Heart left ventricle (tissue), 16 donors: ENCODE measurements at regions not wholly inside any gene's neighbourhood (a gene's known extent, or its start where the extent isn't known, plus 50 kb on each side); places are given as distances from the start of the nearest gene placed in this dataset.

ENCODE experiments used
- ATAC-seq, 4 donors: fragments of 200-7000 bp; cut with Tn5 transposase; one replicate each; pipeline ENCODE4 v1.9.1; 2020 to 2022; ENCODE audit warnings: moderate library complexity in 4 of 4, mild to moderate bottlenecking in 3 of 4, moderate number of reproducible peaks in 1 of 4
- DNase-seq, 5 donors: peaks; one replicate each; pipeline ENCODE4 v3.0.0-alpha.2; 2020
- H3K27ac ChIP-seq, 12 donors: fragments of 200-600 bp; sonication (generic) in 4 of 12; one replicate each; pipeline versions ENCODE4 v1.5.0 to v1.8.0; 2016 to 2022; ENCODE audit warnings: mild to moderate bottlenecking in 2 of 12
- H3K27me3 ChIP-seq, 9 donors: fragments of 200-600 bp; sonication (generic) in 2 of 9; one replicate each; pipeline versions ENCODE4 v1.5.1 to v1.8.0; 2016 to 2022; ENCODE audit warnings: mild to moderate bottlenecking in 3 of 9
- H3K36me3 ChIP-seq, 9 donors: fragments of 200-600 bp; sonication (generic) in 2 of 9; one replicate each; pipeline versions ENCODE4 v1.5.0 to v1.8.0; 2018 to 2022; ENCODE audit warnings: mild to moderate bottlenecking in 2 of 9
- H3K4me1 ChIP-seq, 12 donors: fragments of 200-600 bp; sonication (generic) in 4 of 12; one replicate each; pipeline versions ENCODE4 v1.5.0 to v1.8.0; 2016 to 2022; ENCODE audit warnings: mild to moderate bottlenecking in 3 of 12
- H3K4me3 ChIP-seq, 12 donors: fragments of 200-600 bp; sonication (generic) in 4 of 12; one replicate each; pipeline versions ENCODE4 v1.5.0 to v1.8.0; 2017 to 2022; ENCODE audit warnings: mild to moderate bottlenecking in 9 of 12, moderate library complexity in 4 of 12
- H3K9me3 ChIP-seq, 12 donors: fragments of 200-600 bp; sonication (generic) in 4 of 12; one replicate each; pipeline versions ENCODE4 v1.5.0 to v1.8.0; 2016 to 2022; ENCODE audit warnings: mild to moderate bottlenecking in 1 of 12
- CTCF ChIP-seq, 12 donors: fragments of 200-600 bp; sonication (generic) in 4 of 12; IDR thresholded peaks; one replicate each; pipeline versions ENCODE4 v1.5.0 to v1.8.0; 2018 to 2022; ENCODE audit warnings: antibody characterized with exemption in 12 of 12, mild to moderate bottlenecking in 5 of 12
- POLR2A ChIP-seq, 2 donors: fragments of 450-650 bp; IDR thresholded peaks; one replicate each; pipeline ENCODE4 v1.6.1; 2017; ENCODE audit warnings: antibody characterized with exemption in 2 of 2, mild to moderate bottlenecking in 2 of 2, moderate library complexity in 2 of 2
- WGBS, 4 donors: extraction: QIAGEN DNeasy Blood & Tissue Kit in 2 of 4; methylation state at CpG; one replicate each; pipeline versions ENCODE4 v1.1.5 to v1.1.7; 2013 to 2018; 5-methylcytosine and 5-hydroxymethylcytosine counted together
- intact Hi-C, 10 donors: fragments of 100-400 bp; cut with DNase I; formaldehyde crosslinking; loops; one replicate each; pipeline versions ENCODE4 v1.11.1 to v1.14.2; 2022
- donor health status: ischemic (EF 13 %, LVEDD 7.1; RV severe dilation, severe dysfunction).
- donor health status: healthy with polysubstance abuse.
- donor health status: DM: no; HTN: yes; CAD: no.
- donor health status: DM: no; HTN: no; CAD: no.
- donor health status: ischemic (EF 25% LVEDD 6.9; RV normal size, moderate dysfunction).
- donor health status: ischemic (EF 25% LVEDD 5.7; RV mildly dilated, moderate dysfunction).
- donor health status: healthy.
- donor health status: DM: yes; HTN: yes; CAD: no.
- donor health status: ischemic (EF 35%, LVEDD 5.7; RV mildly dilated, moderate dysfunction).
- donor health status: nonischemic (EF 11% LVEDD 7.7; RV severe dilation, severe dysfunction).
- donor health status: DM: yes; HTN: yes; CAD: no.
- donor health status: PGD.
- donor health status: ischemic (EF 29% LVEDD 5.4; RV normal size, mild dysfunction).
- donor health status: nonischemic (EF 23%, LVEDD 6.1; RV moderate dilation, normal function).

GRCh38 chr7:65239707-65240352, 133.8 kb upstream of the ZNF92 start:
- peaks cover 0 to 10% (median 4%) of the 10 kb centered on the region in 12 donors for H3K4me1 ChIP-seq
- 1 to 4% (median 2%) methylated on average over 22 to 52 of the region's 52 CpGs for WGBS, 4 donors
- peak in 2 of 5 donors; percentile 35 to 39 for DNase-seq
- H3K27me3 ChIP-seq: peaks cover 0 to 58% (median 15%) of the 10 kb centered on the region in 9 donors
- peak; percentile 37 to 92 (median 78) for ATAC-seq
- peak overlapping the region; percentile 13 to 66 (median 54) for H3K4me3 ChIP-seq
- no peak overlapping the region for H3K27ac ChIP-seq
- no peaks in the 10 kb centered on the region for H3K9me3 ChIP-seq
- TF ChIP-seq CTCF (IDR thresholded peaks at IDR 0.05) (no peak), POLR2A (IDR thresholded peaks at IDR 0.05) (no peak)
- no peaks in the 10 kb centered on the region for H3K36me3 ChIP-seq
- intact Hi-C loops: loop anchor here in 1 of 10 donors (10.0 kb wide), 1 partner anchor 65 kb away; no protein-coding TSS in a partner anchor

GRCh38 chr7:65239324-65239706, 134.3 kb upstream of the ZNF92 start:
- 41 to 81% (median 45%) methylated on average over 10 to 20 of the region's 20 CpGs for WGBS, 4 donors
- DNase-seq (no peak), ATAC-seq (peak in 1 of 4 donors; percentile 21)
- TF ChIP-seq POLR2A (IDR thresholded peaks at IDR 0.05) (no peak), CTCF (IDR thresholded peaks at IDR 0.05) (no peak)
- intact Hi-C loops: loop anchor here in 1 of 10 donors (10.0 kb wide), 1 partner anchor 65 kb away; no protein-coding TSS in a partner anchor
- Histone ChIP-seq H3K27ac (no peak overlapping the region), H3K9me3 (no peaks in the 10 kb centered on the region), H3K27me3 (peaks cover 0 to 58% (median 15%) of the 10 kb centered on the region in 9 donors), H3K36me3 (no peaks in the 10 kb centered on the region), H3K4me1 (peaks cover 0 to 10% (median 4%) of the 10 kb centered on the region in 12 donors), H3K4me3 (peak overlapping the region; percentile 13 to 66 (median 54))

GRCh38 chr7:65238785-65239184, 134.9 kb upstream of the ZNF92 start:
- Histone ChIP-seq H3K36me3 (no peaks in the 10 kb centered on the region), H3K9me3 (no peaks in the 10 kb centered on the region), H3K27ac (no peak overlapping the region), H3K4me3 (no peak overlapping the region), H3K4me1 (peaks cover 0 to 10% (median 4%) of the 10 kb centered on the region in 12 donors), H3K27me3 (peaks cover 0 to 58% (median 15%) of the 10 kb centered on the region in 9 donors)
- ATAC-seq (peak in 2 of 4 donors; percentile 7 to 8), DNase-seq (no peak)
- no peak for TF ChIP-seq CTCF (IDR thresholded peaks at IDR 0.05)
- TF ChIP-seq POLR2A (IDR thresholded peaks at IDR 0.05): no peak
- intact Hi-C loops: loop anchor here in 1 of 10 donors (10.0 kb wide), 1 partner anchor 66 kb away; no protein-coding TSS in a partner anchor
- 91 to 97% (median 94%) methylated on average over 16 to 19 of the region's 19 CpGs for WGBS, 4 donors

- intact Hi-C loops: loop anchor here in 1 of 10 donors (10.0 kb wide), 1 partner anchor 69 kb away; no protein-coding TSS in a partner anchor
- WGBS, 4 donors: 83 to 89% (median 86%) methylated on average over 8 to 10 of the region's 10 CpGs
Measured at GRCh38 chr7:65235586-65235985, 138.1 kb upstream of the ZNF92 start.

More at GRCh38 chr7:65235586-65235985, 138.1 kb upstream of the ZNF92 start:
- Histone ChIP-seq H3K36me3 (no peaks in the 10 kb centered on the region), H3K27ac (no peak overlapping the region), H3K4me3 (no peak overlapping the region), H3K4me1 (peaks cover 0 to 10% (median 4%) of the 10 kb centered on the region in 12 donors), H3K9me3 (no peaks in the 10 kb centered on the region), H3K27me3 (peaks cover 0 to 37% (median 10%) of the 10 kb centered on the region in 9 donors)
- ATAC-seq (no peak), DNase-seq (no peak)
- no peak for TF ChIP-seq CTCF (IDR thresholded peaks at IDR 0.05)
